Pulmonary artery endothelial cell (primary cell): ENCODE measurements at regions not wholly inside any gene's neighbourhood (a gene's known extent, or its start where the extent isn't known, plus 50 kb on each side); places are given as distances from the start of the nearest gene placed in this dataset.
"Not testable (repeated sequence)": the region's sequence is repeated elsewhere in the genome, so short reads cannot be mapped to it uniquely, and the experiment has no call there.

Experiments used
- DNase-seq: peaks from one replicate; pipeline ENCODE4 v3.0.0-alpha.2; 2011; ENCODE audit warnings: low read depth, low spot score

GRCh38 chr3:87796137-87796842 is 262.5 kb downstream of the CGGBP1 start:
- DNase-seq = no peak

GRCh38 chr3:87795701-87796100 is 263.1 kb downstream of the CGGBP1 start:
- no peak for DNase-seq

- no peak for DNase-seq
Observed at GRCh38 chr3:87793337-87793877, 265.4 kb downstream of the CGGBP1 start.

- no peak for DNase-seq
Observed at GRCh38 chr3:87792534-87793336, 266.1 kb downstream of the CGGBP1 start, which contains the start of gene HTR1F. Gene HTR1F (plus strand): TSS chr3:87792706.

GRCh38 chr3:87792198-87792533 is 266.6 kb downstream of the CGGBP1 start:
- DNase-seq = no peak

- DNase-seq = no peak
Observed at GRCh38 chr3:87791248-87792027, 267.4 kb downstream of the CGGBP1 start.

GRCh38 chr3:87789049-87789448 is 269.8 kb downstream of the CGGBP1 start:
- not testable (repeated sequence) for DNase-seq

GRCh38 chr3:87788516-87788915 is 270.3 kb downstream of the CGGBP1 start:
- no peak for DNase-seq

DNA sequence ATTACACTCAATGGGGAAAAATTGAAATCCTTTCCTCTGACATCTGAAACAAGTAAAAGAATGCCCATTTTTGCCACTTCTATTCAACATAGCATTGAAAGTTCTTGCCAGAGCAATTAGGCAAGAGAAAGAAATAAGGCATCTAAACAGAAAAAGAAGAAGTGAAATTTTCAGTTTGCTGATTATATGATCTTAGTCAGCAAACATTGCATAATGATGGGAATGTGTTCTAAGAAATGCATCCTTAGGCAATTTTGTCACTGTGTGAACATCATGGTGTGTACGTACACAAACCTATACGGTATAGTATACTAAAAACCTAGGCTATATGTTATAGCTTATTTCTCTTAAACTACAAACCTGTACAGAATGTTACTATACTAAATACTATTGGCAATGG is 278.0 kb downstream of the CGGBP1 start:
- DNase-seq = no peak

- DNase-seq = no peak
Observed at GRCh38 chr3:87778876-87779275, 279.9 kb downstream of the CGGBP1 start.

DNA sequence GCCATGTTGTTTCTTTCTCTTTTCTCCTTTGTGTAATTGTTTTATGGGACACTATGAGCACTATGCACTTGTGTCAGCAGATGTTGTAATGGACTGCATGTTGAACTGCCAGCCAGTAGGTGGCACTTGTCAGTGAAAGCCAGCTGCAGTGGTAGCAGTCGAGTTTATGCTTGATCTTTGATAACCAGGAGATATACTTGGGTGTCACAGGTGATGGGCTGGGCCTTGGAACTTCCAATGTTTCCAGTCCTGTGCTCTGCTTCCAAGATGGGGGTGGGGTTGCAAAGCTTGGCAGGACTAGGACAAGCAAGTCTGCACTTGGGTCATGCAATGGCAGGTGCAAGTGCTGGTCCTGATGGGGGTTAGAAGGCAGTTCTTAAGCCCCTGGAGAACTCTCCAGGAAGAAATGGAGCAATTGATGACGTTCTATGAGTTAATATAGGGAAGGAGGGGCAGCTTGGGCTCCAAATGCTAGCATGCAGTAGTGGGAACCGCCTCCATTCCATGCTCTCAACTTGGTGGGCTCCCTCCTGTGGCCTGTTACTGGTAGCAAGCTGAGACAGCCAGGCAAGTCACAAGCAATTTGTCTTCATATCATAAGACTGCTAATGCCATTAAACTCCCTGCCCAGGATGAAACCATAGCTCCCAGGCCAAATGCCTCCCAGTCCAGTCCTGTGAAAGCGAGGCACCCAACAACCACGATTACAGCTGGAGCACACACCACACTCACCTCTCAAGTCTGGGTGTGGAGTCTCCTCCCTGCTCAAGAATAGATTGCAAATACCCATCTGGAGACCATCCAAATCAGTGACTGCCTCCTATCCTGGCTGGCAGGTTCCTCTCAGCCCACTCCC is 287.2 kb downstream of the CGGBP1 start:
- DNase-seq = peak; percentile 27

DNA sequence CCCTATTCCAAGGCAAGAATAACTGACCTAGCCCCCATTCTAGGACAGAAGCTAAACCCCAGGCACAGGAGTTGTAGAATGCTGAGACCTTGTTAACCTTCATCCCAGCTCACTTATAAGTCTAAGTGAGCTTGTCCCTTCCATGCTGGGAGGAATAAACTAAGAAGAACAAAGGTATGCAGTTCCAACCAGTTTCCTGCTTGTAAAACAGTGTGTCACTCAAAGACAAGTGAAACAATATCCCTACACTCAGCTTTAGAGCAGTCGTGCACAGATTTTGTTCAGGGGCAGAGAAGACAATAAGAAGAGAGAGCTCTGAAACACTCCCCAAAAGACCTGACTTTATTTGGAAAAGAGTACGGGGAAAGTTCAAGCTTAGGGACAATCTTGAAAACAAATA is 292.1 kb downstream of the CGGBP1 start:
- no peak for DNase-seq

DNA sequence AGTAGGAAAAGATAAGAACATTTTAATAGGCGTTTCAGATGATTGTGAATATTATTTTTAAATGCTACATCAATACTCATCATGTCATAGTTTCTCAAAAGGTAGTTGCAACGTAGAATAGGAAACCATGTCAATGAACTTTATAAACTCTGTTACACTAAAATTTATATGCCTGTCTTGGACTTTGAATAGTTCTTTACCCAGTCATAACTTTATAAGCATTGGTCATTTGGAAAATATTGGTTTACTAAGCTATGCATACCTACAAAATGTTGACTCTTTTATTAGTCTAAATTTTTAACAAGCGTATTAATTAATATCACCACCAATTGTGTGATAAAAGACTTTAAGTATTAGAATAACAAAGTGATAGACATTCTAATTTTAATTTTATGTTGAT is 293.5 kb downstream of the CGGBP1 start:
- DNase-seq = no peak

DNA sequence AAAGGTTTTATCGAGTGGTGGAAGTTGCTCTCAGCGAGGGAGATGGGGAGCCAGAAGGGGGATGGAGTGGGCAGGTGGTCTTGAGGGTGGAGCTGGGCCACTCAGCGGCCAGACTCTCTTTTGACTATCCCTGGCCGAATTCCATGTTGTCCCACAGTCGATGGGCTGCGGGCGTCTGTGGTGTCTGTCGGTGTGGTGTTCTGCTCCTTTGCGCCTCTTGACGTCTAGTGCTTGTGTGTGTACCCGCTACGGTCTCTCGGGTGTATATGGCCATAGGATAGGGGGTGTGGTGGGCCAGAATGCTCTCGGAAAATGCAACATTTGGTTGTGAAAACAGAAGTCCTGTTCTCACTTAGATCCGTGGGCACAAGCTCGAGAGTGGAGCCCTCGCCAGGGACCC is 297.0 kb downstream of the CGGBP1 start:
- no peak for DNase-seq

- DNase-seq = no peak
Observed at GRCh38 chr3:87761341-87761740, 297.5 kb downstream of the CGGBP1 start.

GRCh38 chr3:87756616-87757015 is 302.2 kb downstream of the CGGBP1 start:
- DNase-seq = no peak

DNA sequence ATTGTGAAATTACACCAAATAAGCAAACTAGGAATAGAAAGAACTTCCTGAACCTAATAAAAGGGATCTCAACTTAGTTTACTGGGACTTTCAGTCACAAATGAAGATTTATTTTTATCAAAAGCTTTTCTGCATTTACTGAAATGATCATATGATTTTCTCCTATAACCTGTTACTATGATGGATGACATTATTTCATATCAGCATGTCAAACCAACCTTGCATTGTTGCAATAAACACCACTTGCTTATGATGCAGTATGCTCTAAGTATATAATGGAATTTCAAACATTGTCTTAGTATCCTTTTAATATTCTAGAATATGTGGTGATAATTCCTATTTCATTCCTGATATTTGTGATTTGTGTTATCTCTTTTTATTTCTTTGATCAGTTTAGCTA is 303.0 kb downstream of the CGGBP1 start:
- DNase-seq = no peak

- DNase-seq = no peak
Observed at GRCh38 chr3:87742250-87742649, 316.6 kb downstream of the CGGBP1 start.

DNA sequence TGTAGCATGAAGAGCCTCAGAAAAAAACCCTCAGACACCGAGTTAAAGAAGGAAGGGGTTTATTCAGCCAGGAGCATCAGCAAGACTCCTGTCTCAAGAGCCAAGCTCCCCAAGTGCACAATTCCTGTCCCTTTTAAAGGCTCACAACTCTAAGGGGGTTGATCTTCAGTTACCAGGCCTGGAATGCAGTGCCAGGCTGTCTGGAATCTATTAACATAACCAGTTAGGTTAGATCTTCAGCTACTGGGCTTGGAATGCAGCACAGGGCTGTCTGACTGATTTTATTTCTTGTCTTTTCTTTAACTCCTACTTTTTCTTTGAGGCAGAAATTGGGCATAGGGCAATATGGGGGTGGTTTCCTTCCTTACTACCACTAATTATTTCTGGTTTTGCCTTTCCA is 317.9 kb downstream of the CGGBP1 start:
- not testable (repeated sequence) for DNase-seq

- DNase-seq = not testable (repeated sequence)
Observed at GRCh38 chr3:87737817-87738216, 321.0 kb downstream of the CGGBP1 start.
